ENCODE measurements at regions not wholly inside any gene's neighbourhood (a gene's known extent, or its start where the extent isn't known, plus 50 kb on each side); places are given as distances from the start of the nearest gene placed in this dataset.

DNA sequence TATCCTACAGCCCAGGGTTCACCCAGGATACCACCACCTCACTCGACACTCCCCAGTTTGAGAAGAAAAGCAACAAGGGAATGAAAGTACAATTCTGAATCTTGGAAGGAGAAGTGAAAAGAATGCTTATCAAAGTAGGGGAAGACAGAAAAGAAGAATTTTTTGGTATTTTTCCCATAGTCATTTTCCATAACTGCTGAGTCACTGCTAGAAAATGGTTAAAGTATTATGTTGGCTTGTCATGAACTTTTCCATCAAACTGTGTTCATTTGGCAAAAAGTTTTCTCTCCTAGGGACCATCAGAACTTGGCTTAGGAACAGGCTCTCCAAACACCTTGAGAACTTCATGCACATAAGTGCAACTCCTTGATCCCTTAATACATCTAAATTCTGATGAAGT is 192.0 kb downstream of the BCL11A start:
- no peak for TF ChIP-seq NFRKB (IDR thresholded peaks at IDR 0.05)
- no peak for TF ChIP-seq BHLHE40 (IDR thresholded peaks at IDR 0.05; ENCODE audit: borderline replicate concordance)
- no peak for TF ChIP-seq CTBP1 (IDR thresholded peaks at IDR 0.05; ENCODE audit: borderline replicate concordance)

Measured in HEK293T (cell line).